SU-DHL-6 (cell line): ENCODE measurements at regions not wholly inside any gene's neighbourhood (a gene's known extent, or its start where the extent isn't known, plus 50 kb on each side); places are given as distances from the start of the nearest gene placed in this dataset.

Experiments used
- H2AFZ ChIP-seq: fragments of 200-600 bp; sonication (generic); 2 replicates; pipeline ENCODE4 v1.6.1; 2014; ENCODE audit warnings: low read depth, mild to moderate bottlenecking, moderate library complexity, mixed read lengths, antibody characterized with exemption, low read length; ENCODE audit not compliant: severe bottlenecking
- H3F3A ChIP-seq: fragments of 200-600 bp; shearing (Covaris generic); 2 replicates; pipeline ENCODE4 v1.6.0; 2016; ENCODE audit warnings: antibody characterized with exemption, mild to moderate bottlenecking; ENCODE audit not compliant: insufficient read depth
- H3K27ac ChIP-seq: fragments of 200-600 bp; sonication (generic); 2 replicates; pipeline ENCODE4 v1.5.1; 2016; ENCODE audit warnings: low read depth, mild to moderate bottlenecking, low read length, moderate library complexity, mixed read lengths
- H3K27me3 ChIP-seq: fragments of 200-600 bp; sonication (generic), shearing (Covaris generic); 2 replicates; pipeline ENCODE4 v1.6.0; 2014; ENCODE audit warnings: mild to moderate bottlenecking, low read length
- H3K36me3 ChIP-seq: fragments of 200-600 bp; sonication (generic); 2 replicates; pipeline ENCODE4 v1.6.1; 2014; ENCODE audit warnings: mild to moderate bottlenecking, low read length, mixed read lengths
- H3K4me2 ChIP-seq: fragments of 300-600, 200-600 bp; shearing (Covaris generic), sonication (generic); 2 replicates; pipeline ENCODE4 v1.6.0; 2014; ENCODE audit warnings: low read length, low read depth, mild to moderate bottlenecking; ENCODE audit not compliant: poor library complexity, severe bottlenecking
- H3K4me3 ChIP-seq: fragments of 200-600 bp; sonication (generic); 2 replicates; pipeline ENCODE4 v1.5.1; 2014; ENCODE audit warnings: antibody characterized with exemption, low read length, mild to moderate bottlenecking, mixed read lengths; ENCODE audit not compliant: insufficient read depth, poor library complexity, severe bottlenecking
- H3K79me2 ChIP-seq: fragments of 200-600 bp; sonication (generic); 2 replicates; pipeline ENCODE4 v1.6.1; 2014; ENCODE audit warnings: mild to moderate bottlenecking, low read length, moderate library complexity; ENCODE audit not compliant: insufficient read depth
- H3K9ac ChIP-seq: fragments of 200-600 bp; sonication (generic); 2 replicates; pipeline ENCODE4 v1.7.0; 2014; ENCODE audit warnings: mild to moderate bottlenecking, low read length
- H3K9me2 ChIP-seq: fragments of 200-600 bp; sonication (generic); replicated peaks from 2 replicates; pipeline ENCODE4 v1.6.1; 2014; ENCODE audit warnings: low read length; ENCODE audit not compliant: insufficient read depth
- H3K9me3 ChIP-seq: fragments of 200-600 bp; sonication (generic); 2 replicates; pipeline ENCODE4 v1.6.1; 2014; ENCODE audit warnings: low read length, mixed read lengths; ENCODE audit not compliant: insufficient read depth
- H4K20me1 ChIP-seq: fragments of 200-600 bp; sonication (generic); 2 replicates; pipeline ENCODE4 v1.6.1; 2014; ENCODE audit warnings: low read depth, mild to moderate bottlenecking, antibody characterized with exemption, low read length, moderate library complexity, mixed read lengths
- EZH2phosphoT487 ChIP-seq: fragments of 200-600 bp; sonication (generic), shearing (Covaris generic); conservative IDR thresholded peaks from 2 replicates; pipeline ENCODE4 v1.6.1; 2018; ENCODE audit warnings: mild to moderate bottlenecking, antibody characterized with exemption, low read length, moderate library complexity, mixed read lengths
- TF ChIP-seq, protein P1 (sequence below): fragments of 200-600 bp; sonication (generic); IDR thresholded peaks from one replicate; pipeline ENCODE4 v1.5.1; 2017; ENCODE audit warnings: antibody characterized with exemption, mild to moderate bottlenecking, low read length, moderate library complexity; ENCODE audit not compliant: insufficient read depth, poor library complexity, severe bottlenecking

DNA sequence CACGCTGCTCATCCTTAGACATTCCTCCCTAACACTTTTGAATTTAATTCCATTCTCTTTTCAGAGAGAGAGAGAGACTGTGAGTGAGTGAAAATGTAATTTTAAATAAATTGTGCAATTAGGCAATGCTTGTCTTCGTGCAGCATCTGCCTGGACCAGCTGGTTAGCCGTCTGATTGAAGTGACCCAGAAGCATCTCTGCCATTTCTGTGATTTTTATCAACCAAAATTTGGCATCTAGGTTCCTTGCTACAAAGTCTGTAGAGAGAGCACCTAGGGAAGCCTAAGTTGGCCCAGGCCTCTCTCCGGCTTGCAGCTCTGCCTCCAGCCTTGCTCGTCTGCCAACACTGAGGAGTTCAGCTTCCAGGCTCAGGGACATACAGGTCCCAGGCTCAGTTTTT is 138.6 kb upstream of the GPR12 start:
- H3K79me2 ChIP-seq: no peaks in the 10 kb centered on the region
- no peaks in the 10 kb centered on the region for H3F3A ChIP-seq
- TF ChIP-seq EZH2phosphoT487: no peak
- TF ChIP-seq, protein P1, sequence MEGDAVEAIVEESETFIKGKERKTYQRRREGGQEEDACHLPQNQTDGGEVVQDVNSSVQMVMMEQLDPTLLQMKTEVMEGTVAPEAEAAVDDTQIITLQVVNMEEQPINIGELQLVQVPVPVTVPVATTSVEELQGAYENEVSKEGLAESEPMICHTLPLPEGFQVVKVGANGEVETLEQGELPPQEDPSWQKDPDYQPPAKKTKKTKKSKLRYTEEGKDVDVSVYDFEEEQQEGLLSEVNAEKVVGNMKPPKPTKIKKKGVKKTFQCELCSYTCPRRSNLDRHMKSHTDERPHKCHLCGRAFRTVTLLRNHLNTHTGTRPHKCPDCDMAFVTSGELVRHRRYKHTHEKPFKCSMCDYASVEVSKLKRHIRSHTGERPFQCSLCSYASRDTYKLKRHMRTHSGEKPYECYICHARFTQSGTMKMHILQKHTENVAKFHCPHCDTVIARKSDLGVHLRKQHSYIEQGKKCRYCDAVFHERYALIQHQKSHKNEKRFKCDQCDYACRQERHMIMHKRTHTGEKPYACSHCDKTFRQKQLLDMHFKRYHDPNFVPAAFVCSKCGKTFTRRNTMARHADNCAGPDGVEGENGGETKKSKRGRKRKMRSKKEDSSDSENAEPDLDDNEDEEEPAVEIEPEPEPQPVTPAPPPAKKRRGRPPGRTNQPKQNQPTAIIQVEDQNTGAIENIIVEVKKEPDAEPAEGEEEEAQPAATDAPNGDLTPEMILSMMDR: no peak
- H3K27me3 ChIP-seq: no peaks in the 10 kb centered on the region
- H3K9ac ChIP-seq: no peak overlapping the region
- no peak overlapping the region for H3K27ac ChIP-seq
- H3K9me2 ChIP-seq: no peaks in the 10 kb centered on the region
- no peaks in the 10 kb centered on the region for H4K20me1 ChIP-seq
- H3K4me2 ChIP-seq: no peak overlapping the region
- H2AFZ ChIP-seq: no peak overlapping the region
- H3K9me3 ChIP-seq: no peaks in the 10 kb centered on the region
- no peak overlapping the region for H3K4me3 ChIP-seq
- no peaks in the 10 kb centered on the region for H3K36me3 ChIP-seq

DNA sequence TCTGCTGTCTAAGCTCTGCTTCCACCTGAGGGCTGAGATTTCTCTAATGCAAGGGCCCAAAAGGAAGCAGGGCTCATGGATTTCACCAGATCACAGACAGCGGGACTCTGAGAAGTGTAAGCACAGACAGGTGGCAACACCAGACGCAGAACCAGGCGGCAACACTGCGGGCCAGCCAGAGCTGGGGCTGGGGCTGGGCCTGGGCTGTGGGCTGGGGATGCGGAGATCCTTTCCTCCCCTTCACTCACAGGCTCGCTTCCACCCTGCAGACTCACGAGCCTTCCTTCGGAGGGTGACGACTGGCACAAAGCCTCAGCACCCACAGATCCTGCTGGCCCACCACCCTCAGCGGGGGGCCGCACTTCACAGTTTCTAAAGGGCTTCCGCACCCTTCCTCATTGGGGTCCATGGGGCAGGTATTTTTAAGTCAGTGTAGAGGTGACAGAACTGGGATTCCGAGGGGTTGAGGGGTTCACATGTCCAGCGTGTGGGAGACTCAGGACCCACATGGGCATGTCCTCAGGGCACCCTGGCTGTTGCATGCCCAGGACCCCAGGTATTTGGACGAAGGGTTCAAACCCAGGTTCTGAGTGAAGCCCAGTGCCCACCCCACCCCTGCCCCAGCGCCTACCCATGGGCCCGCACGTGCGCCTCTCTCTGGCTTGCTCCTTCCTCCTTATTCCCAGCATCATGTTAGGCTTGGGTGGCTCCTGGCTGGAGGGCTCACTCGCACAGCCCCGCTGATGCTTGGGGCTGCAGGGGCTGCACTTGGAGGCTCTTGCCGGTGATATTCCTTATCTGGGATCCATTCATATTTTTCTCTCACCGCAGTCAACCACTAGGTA is 137.3 kb upstream of the GPR12 start:
- H4K20me1 ChIP-seq: no peaks in the 10 kb centered on the region
- no peaks in the 10 kb centered on the region for H3K9me3 ChIP-seq
- TF ChIP-seq, protein P1: no peak
- TF ChIP-seq EZH2phosphoT487: no peak
- H3F3A ChIP-seq: no peaks in the 10 kb centered on the region
- no peaks in the 10 kb centered on the region for H3K9me2 ChIP-seq
- no peak overlapping the region for H3K4me3 ChIP-seq
- H2AFZ ChIP-seq: no peak overlapping the region
- H3K36me3 ChIP-seq: no peaks in the 10 kb centered on the region
- H3K9ac ChIP-seq: no peak overlapping the region
- no peak overlapping the region for H3K27ac ChIP-seq
- no peaks in the 10 kb centered on the region for H3K27me3 ChIP-seq
- no peaks in the 10 kb centered on the region for H3K79me2 ChIP-seq
- H3K4me2 ChIP-seq: no peak overlapping the region

DNA sequence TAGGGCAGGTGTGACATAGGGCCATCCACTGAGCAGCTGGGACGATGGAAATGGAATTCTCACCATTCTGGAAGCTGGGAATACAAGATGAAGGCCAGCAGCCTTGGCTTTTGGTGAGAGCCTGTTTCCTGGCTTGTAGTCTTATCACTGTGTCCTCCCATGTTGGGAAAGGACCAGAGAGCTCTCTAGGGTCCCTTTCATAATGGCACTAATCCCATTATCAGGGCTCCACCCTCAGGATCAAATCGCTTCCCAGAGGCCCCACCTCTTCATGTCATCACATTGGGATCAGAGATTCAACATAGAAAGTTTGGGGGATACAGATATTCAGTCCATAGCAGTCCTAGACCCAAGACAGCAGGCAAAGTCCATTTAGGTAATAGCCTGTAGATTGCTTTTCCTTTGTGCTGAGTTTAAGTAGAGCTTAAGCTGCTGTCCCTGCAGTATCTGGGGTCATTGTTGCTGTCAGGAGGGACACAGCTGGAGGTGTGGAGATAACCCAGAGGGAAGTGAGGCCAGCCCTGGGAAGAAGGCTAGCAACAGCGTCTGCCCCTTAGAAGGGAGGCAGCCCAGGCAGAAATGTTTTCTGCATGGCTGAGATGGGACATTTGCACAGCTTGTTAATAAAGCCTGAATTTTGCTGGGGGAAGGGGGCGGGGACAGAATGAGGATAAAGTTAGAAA is 136.5 kb upstream of the GPR12 start:
- no peak overlapping the region for H3K4me3 ChIP-seq
- no peaks in the 10 kb centered on the region for H3K79me2 ChIP-seq
- TF ChIP-seq EZH2phosphoT487: no peak
- TF ChIP-seq, protein P1: no peak
- H3K27me3 ChIP-seq: no peaks in the 10 kb centered on the region
- H3K9me2 ChIP-seq: no peaks in the 10 kb centered on the region
- no peak overlapping the region for H3K9ac ChIP-seq
- H3K36me3 ChIP-seq: no peaks in the 10 kb centered on the region
- no peaks in the 10 kb centered on the region for H3K9me3 ChIP-seq
- H3K4me2 ChIP-seq: no peak overlapping the region
- no peaks in the 10 kb centered on the region for H3F3A ChIP-seq
- H4K20me1 ChIP-seq: no peaks in the 10 kb centered on the region
- no peak overlapping the region for H2AFZ ChIP-seq
- H3K27ac ChIP-seq: no peak overlapping the region
